ENCODE measurements at regions not wholly inside any gene's neighbourhood (a gene's known extent, or its start where the extent isn't known, plus 50 kb on each side); places are given as distances from the start of the nearest gene placed in this dataset.

GRCh38 chr12:108021141-108021540 lies 107.9 kb upstream of the WSCD2 start:
- no peak overlapping the region for H3K9ac ChIP-seq (ENCODE audit: low read depth, low read length, poor library complexity)
- no peaks in the 10 kb centered on the region for H3K79me1 ChIP-seq (ENCODE audit: low read depth, low read length)
- no peak overlapping the region for H3K4me3 ChIP-seq (ENCODE audit: low read length in 2 of 2)
- H3K14ac ChIP-seq (ENCODE audit: low read length) = no peak overlapping the region
- no peak overlapping the region for H3K23ac ChIP-seq (ENCODE audit: low read depth, low read length, poor library complexity)
- no peak overlapping the region for H2BK120ac ChIP-seq (ENCODE audit: low read depth, low read length)
- H3K27me3 ChIP-seq (ENCODE audit: control insufficient read depth in 3 of 3, insufficient read depth in 3 of 3, low read depth in 1 of 3, low read length in 3 of 3) = peaks cover 0 to 4% (median 0%) of the 10 kb centered on the region in 3 experiments
- H4K8ac ChIP-seq (ENCODE audit: low read depth, low read length) = no peak overlapping the region
- no CpG with 5 or more reads among the region's 1 CpG for WGBS, 2 donors (ENCODE audit: extremely low coverage in 2 of 2, insufficient read length in 2 of 2, insufficient replicate concordance in 1 of 2)
- H3K4me1 ChIP-seq (ENCODE audit: control insufficient read depth in 2 of 2, insufficient read depth in 1 of 2, low read depth in 1 of 2, low read length in 2 of 2) = no peaks in the 10 kb centered on the region
- no peaks in the 10 kb centered on the region for H3K9me3 ChIP-seq (replicated peaks in 1 of 2; ENCODE audit: control insufficient read depth in 2 of 2, insufficient read depth in 1 of 2, low read depth in 1 of 2, low read length in 2 of 2)
- H3K4ac ChIP-seq (ENCODE audit: low read length) = no peak overlapping the region
- H4K91ac ChIP-seq (ENCODE audit: low read depth, low read length, poor library complexity) = no peak overlapping the region
- no peak overlapping the region for H2AK5ac ChIP-seq (ENCODE audit: low read depth, low read length)
- no peak overlapping the region for H2BK5ac ChIP-seq (ENCODE audit: low read length)
- H3K36me3 ChIP-seq (replicated peaks in 1 of 2; ENCODE audit: control insufficient read depth in 2 of 2, insufficient read depth in 2 of 2, low read length in 2 of 2) = no peaks in the 10 kb centered on the region
- no peak overlapping the region for H3K4me2 ChIP-seq (ENCODE audit: insufficient read depth, low read length, poor library complexity, severe bottlenecking)
- no peak overlapping the region for H2AFZ ChIP-seq (ENCODE audit: low read length)
- no peak overlapping the region for H2BK15ac ChIP-seq (ENCODE audit: low read length)
- H3K18ac ChIP-seq (ENCODE audit: low read length) = no peak overlapping the region
- no peak overlapping the region for H2BK12ac ChIP-seq (ENCODE audit: low read length)
- H3K27ac ChIP-seq (replicated peaks; ENCODE audit: low read length) = no peak overlapping the region
- no peak for DNase-seq (ENCODE audit: low spot score)

- no peak overlapping the region for H4K91ac ChIP-seq (ENCODE audit: low read depth, low read length, poor library complexity)
These were observed 107.1 kb upstream of the WSCD2 start for GRCh38 chr12:108021949-108022522.

GRCh38 chr12:108029051-108029835 lies 99.8 kb upstream of the WSCD2 start:
- Histone ChIP-seq H2BK12ac (ENCODE audit: low read length) (no peak overlapping the region), H2AFZ (ENCODE audit: low read length) (no peak overlapping the region), H3K27ac (replicated peaks; ENCODE audit: low read length) (no peak overlapping the region), H4K8ac (ENCODE audit: low read depth, low read length) (no peak overlapping the region), H3K14ac (ENCODE audit: low read length) (no peak overlapping the region), H4K91ac (ENCODE audit: low read depth, low read length, poor library complexity) (no peak overlapping the region), H3K4me2 (ENCODE audit: insufficient read depth, low read length, poor library complexity, severe bottlenecking) (no peak overlapping the region), H3K4ac (ENCODE audit: low read length) (no peak overlapping the region), H3K9ac (ENCODE audit: low read depth, low read length, poor library complexity) (no peak overlapping the region), H2AK5ac (ENCODE audit: low read depth, low read length) (no peak overlapping the region), H3K36me3 (replicated peaks in 1 of 2; ENCODE audit: control insufficient read depth in 2 of 2, insufficient read depth in 2 of 2, low read length in 2 of 2) (no peaks in the 10 kb centered on the region), H3K4me1 (ENCODE audit: control insufficient read depth in 2 of 2, insufficient read depth in 1 of 2, low read depth in 1 of 2, low read length in 2 of 2) (peaks cover 0 to 17% of the 10 kb centered on the region in 2 donors), H3K4me3 (ENCODE audit: low read length in 2 of 2) (no peak overlapping the region), H2BK120ac (ENCODE audit: low read depth, low read length) (no peak overlapping the region), H2BK5ac (ENCODE audit: low read length) (no peak overlapping the region), H3K79me1 (ENCODE audit: low read depth, low read length) (no peaks in the 10 kb centered on the region), H2BK15ac (ENCODE audit: low read length) (no peak overlapping the region), H3K9me3 (replicated peaks in 1 of 2; ENCODE audit: control insufficient read depth in 2 of 2, insufficient read depth in 1 of 2, low read depth in 1 of 2, low read length in 2 of 2) (no peaks in the 10 kb centered on the region), H3K23ac (ENCODE audit: low read depth, low read length, poor library complexity) (no peak overlapping the region), H3K18ac (ENCODE audit: low read length) (no peak overlapping the region), H3K27me3 (ENCODE audit: control insufficient read depth in 3 of 3, insufficient read depth in 3 of 3, low read depth in 1 of 3, low read length in 3 of 3) (peaks cover 0 to 11% (median 0%) of the 10 kb centered on the region in 3 experiments)
- no peak for DNase-seq (ENCODE audit: low spot score)
- no CpG with 5 or more reads among the region's 12 CpGs for WGBS, 2 donors (ENCODE audit: extremely low coverage in 2 of 2, insufficient read length in 2 of 2, insufficient replicate concordance in 1 of 2)

More at GRCh38 chr12:108021949-108022522, 107.1 kb upstream of the WSCD2 start:
- Histone ChIP-seq H3K9me3 (replicated peaks in 1 of 2; ENCODE audit: control insufficient read depth in 2 of 2, insufficient read depth in 1 of 2, low read depth in 1 of 2, low read length in 2 of 2) (no peaks in the 10 kb centered on the region), H3K27me3 (ENCODE audit: control insufficient read depth in 3 of 3, insufficient read depth in 3 of 3, low read depth in 1 of 3, low read length in 3 of 3) (peaks cover 0 to 4% (median 0%) of the 10 kb centered on the region in 3 experiments), H3K4me3 (ENCODE audit: low read length in 2 of 2) (no peak overlapping the region), H3K9ac (ENCODE audit: low read depth, low read length, poor library complexity) (no peak overlapping the region), H2BK120ac (ENCODE audit: low read depth, low read length) (no peak overlapping the region), H3K27ac (replicated peaks; ENCODE audit: low read length) (no peak overlapping the region), H2BK12ac (ENCODE audit: low read length) (no peak overlapping the region), H3K23ac (ENCODE audit: low read depth, low read length, poor library complexity) (no peak overlapping the region), H3K4ac (ENCODE audit: low read length) (no peak overlapping the region), H3K14ac (ENCODE audit: low read length) (no peak overlapping the region), H2BK5ac (ENCODE audit: low read length) (no peak overlapping the region), H3K4me1 (ENCODE audit: control insufficient read depth in 2 of 2, insufficient read depth in 1 of 2, low read depth in 1 of 2, low read length in 2 of 2) (no peaks in the 10 kb centered on the region), H3K36me3 (replicated peaks in 1 of 2; ENCODE audit: control insufficient read depth in 2 of 2, insufficient read depth in 2 of 2, low read length in 2 of 2) (no peaks in the 10 kb centered on the region), H3K79me1 (ENCODE audit: low read depth, low read length) (no peaks in the 10 kb centered on the region), H3K18ac (ENCODE audit: low read length) (no peak overlapping the region), H4K8ac (ENCODE audit: low read depth, low read length) (no peak overlapping the region), H2AFZ (ENCODE audit: low read length) (no peak overlapping the region), H2AK5ac (ENCODE audit: low read depth, low read length) (no peak overlapping the region), H2BK15ac (ENCODE audit: low read length) (no peak overlapping the region), H3K4me2 (ENCODE audit: insufficient read depth, low read length, poor library complexity, severe bottlenecking) (no peak overlapping the region)
- whole genome bisulfite sequencing, 2 donors (ENCODE audit: extremely low coverage in 2 of 2, insufficient read length in 2 of 2, insufficient replicate concordance in 1 of 2) = 100% methylated on average over 1 to 2 of the region's 2 CpGs
- DNase-seq (ENCODE audit: low spot score) = no peak

GRCh38 chr12:108033090-108033489 lies 96.0 kb upstream of the WSCD2 start:
- WGBS, 2 donors (ENCODE audit: extremely low coverage in 2 of 2, insufficient read length in 2 of 2, insufficient replicate concordance in 1 of 2) = no CpG with 5 or more reads among the region's 2 CpGs
- DNase-seq (ENCODE audit: low spot score) = peak; percentile 64
- peaks cover 0 to 17% of the 10 kb centered on the region in 2 donors for H3K4me1 ChIP-seq (ENCODE audit: control insufficient read depth in 2 of 2, insufficient read depth in 1 of 2, low read depth in 1 of 2, low read length in 2 of 2)

More at GRCh38 chr12:108033090-108033489, 96.0 kb upstream of the WSCD2 start:
- Histone ChIP-seq H3K9me3 (replicated peaks in 1 of 2; ENCODE audit: control insufficient read depth in 2 of 2, insufficient read depth in 1 of 2, low read depth in 1 of 2, low read length in 2 of 2) (no peaks in the 10 kb centered on the region), H2AFZ (ENCODE audit: low read length) (no peak overlapping the region), H3K4ac (ENCODE audit: low read length) (no peak overlapping the region), H2BK5ac (ENCODE audit: low read length) (no peak overlapping the region), H3K23ac (ENCODE audit: low read depth, low read length, poor library complexity) (no peak overlapping the region), H3K14ac (ENCODE audit: low read length) (no peak overlapping the region), H3K9ac (ENCODE audit: low read depth, low read length, poor library complexity) (no peak overlapping the region), H3K79me1 (ENCODE audit: low read depth, low read length) (no peaks in the 10 kb centered on the region), H2BK12ac (ENCODE audit: low read length) (no peak overlapping the region), H3K27me3 (ENCODE audit: control insufficient read depth in 3 of 3, insufficient read depth in 3 of 3, low read depth in 1 of 3, low read length in 3 of 3) (peaks cover 0 to 11% (median 0%) of the 10 kb centered on the region in 3 experiments), H2AK5ac (ENCODE audit: low read depth, low read length) (no peak overlapping the region), H3K18ac (ENCODE audit: low read length) (no peak overlapping the region), H3K27ac (replicated peaks; ENCODE audit: low read length) (peak overlapping the region; percentile 69), H3K4me2 (ENCODE audit: insufficient read depth, low read length, poor library complexity, severe bottlenecking) (no peak overlapping the region), H2BK120ac (ENCODE audit: low read depth, low read length) (no peak overlapping the region), H4K91ac (ENCODE audit: low read depth, low read length, poor library complexity) (no peak overlapping the region), H3K36me3 (replicated peaks in 1 of 2; ENCODE audit: control insufficient read depth in 2 of 2, insufficient read depth in 2 of 2, low read length in 2 of 2) (no peaks in the 10 kb centered on the region), H4K8ac (ENCODE audit: low read depth, low read length) (no peak overlapping the region), H3K4me3 (ENCODE audit: low read length in 2 of 2) (no peak overlapping the region), H2BK15ac (ENCODE audit: low read length) (no peak overlapping the region)
